ENCODE measurements at regions not wholly inside any gene's neighbourhood (a gene's known extent, or its start where the extent isn't known, plus 50 kb on each side); places are given as distances from the start of the nearest gene placed in this dataset.

DNA sequence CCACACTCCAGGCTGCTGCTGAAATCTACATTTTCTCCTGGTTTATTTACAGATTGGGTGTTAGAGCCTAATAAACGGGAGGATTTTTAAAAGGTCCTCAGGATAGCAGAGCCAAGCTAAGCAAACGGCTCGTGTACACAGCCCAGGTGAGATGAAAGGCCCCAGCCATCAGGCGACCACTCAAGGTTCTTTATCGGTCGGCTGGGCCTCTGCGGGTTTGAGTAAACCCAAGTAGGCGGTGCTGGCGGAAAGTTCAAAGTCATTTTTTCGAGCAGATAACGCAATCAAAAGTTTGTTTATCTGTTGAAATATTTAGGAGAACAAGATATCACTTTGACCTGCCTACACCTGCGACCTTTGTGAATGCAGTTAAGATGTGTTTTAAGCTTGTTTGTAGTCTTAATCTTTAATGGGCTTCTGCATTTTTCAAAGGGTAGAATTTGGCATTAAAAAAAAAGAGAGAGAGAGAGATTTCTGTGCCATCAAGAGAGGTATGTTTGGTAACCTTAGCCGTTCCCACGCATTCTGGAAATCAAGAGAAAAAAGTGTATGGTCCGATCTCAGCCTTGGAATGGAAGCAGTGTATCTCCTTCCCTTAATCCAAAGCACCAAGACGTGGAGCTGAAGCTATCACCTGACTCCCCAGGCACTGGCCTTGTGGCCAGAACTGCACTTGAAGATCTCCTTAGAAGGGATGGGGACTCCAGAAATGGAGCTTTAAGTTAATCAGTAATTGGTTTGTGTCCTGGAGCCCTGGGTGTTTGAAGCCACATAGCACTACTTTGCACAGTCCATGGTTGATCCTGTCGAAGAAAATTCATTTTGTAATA lies 301.7 kb upstream of the IRX5 start:
- DNase-seq (ENCODE audit: low spot score), result no peak

- DNase-seq (ENCODE audit: low spot score), result no peak
Observed at GRCh38 chr16:54627616-54628015, 303.0 kb upstream of the IRX5 start.

DNA sequence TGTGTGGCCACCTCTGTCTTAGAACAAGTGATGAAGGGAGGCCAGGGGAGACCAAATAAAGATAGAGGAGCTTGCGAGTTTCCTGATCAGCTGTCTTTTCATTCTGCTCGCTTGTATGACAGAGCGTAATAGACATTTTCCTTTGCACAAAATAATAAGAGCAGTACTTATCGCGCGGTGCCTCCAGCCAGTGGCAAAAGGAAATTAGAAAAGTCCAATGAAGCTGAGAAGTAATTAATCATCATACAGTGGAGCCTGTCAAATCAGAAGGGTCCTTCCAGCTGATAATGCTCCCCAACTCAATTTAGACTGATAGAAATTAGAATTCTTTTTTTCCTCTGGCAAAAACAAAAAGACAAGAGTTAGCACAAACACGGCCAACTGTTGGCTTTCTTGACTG lies 307.0 kb upstream of the IRX5 start:
- DNase-seq (ENCODE audit: low spot score), result no peak

DNA sequence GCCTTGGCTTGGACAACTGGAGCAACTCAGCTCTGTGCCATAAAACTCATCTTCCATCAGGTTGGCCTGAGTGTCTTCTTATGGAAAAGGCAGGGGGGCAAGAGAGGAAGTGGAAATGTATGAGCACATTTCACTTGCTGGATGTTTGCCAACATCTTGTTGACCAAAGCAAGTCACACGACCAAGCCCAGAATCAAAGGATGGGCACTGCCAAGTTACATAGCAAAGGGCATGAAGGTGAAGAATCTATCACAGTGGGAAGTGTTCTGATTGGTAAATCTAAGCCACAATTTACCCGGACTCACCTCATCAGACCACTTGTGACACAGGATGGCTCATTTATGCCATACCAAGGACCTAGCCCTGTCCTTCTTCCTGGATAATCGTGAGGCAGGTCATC lies 310.5 kb upstream of the IRX5 start:
- DNase-seq (ENCODE audit: low spot score), result no peak

DNA sequence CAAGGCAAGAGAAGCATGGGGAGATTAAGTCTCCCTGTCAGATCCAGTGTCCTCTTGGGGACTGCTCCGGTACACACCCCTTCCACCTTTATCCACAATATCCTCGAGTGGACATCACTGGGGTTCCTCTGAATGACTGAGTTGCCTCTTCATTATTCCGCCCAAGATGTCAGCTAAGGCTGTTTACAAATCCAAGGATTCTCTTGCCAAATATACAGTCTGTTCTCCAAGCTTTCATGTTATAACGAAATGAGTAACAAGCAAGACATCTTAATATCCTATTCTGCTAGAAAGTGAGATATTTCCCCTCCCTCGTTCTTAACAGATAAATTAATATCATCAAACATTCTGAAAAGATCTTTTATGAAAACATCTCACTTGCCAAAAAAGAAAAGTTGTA lies 314.1 kb upstream of the IRX5 start:
- DNase-seq (ENCODE audit: low spot score), result no peak

DNA sequence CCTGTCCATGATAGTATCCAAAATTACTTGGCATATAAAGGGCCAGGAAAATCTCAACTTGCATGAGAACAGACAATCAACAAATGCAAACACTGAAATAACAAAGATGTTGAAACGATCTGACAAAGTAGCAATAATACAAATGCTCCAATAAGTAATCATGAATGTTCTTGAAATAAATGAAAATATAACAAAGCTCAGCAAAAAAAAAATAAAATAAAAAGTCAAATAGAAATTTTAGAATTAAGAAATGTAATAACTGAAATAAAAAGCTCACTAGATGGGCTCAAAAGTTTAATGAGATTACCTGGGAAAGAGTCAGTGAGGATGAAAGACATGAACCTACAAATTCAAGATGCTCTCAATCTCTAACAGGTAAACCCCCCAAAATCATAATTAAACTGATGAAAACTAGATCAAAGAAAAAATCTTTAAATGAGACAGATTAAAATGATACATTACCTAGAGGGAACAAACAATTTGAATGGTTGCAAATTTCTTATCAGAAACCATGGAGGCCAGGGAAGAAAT lies 319.0 kb upstream of the IRX3 start:
- no peak for DNase-seq (ENCODE audit: low spot score)

GRCh38 chr16:54602666-54603065 lies 316.1 kb upstream of the IRX3 start:
- no peak for DNase-seq (ENCODE audit: low spot score)

GRCh38 chr16:54597222-54597621 lies 310.6 kb upstream of the IRX3 start:
- no peak for DNase-seq (ENCODE audit: low spot score)

DNA sequence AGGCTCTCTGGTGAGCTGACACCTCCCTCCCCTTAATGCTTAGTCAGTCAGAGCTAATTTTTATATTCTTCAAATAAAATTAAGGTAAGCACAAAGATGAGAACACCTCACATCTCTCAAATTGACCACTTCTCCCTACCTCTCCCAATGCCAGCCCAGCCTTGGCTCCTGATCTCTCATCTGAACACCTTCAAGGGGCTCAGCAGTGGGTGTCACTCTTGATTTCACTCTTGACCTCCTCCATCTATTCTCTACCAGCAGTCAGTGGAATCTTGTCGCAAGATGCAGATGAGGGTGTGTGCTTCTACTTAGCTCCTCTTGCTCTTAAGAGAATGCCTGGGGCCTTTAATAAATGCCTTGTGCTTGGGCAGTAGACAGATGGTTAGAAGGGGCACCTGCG lies 309.0 kb upstream of the IRX3 start:
- no peak for DNase-seq (ENCODE audit: low spot score)

DNA sequence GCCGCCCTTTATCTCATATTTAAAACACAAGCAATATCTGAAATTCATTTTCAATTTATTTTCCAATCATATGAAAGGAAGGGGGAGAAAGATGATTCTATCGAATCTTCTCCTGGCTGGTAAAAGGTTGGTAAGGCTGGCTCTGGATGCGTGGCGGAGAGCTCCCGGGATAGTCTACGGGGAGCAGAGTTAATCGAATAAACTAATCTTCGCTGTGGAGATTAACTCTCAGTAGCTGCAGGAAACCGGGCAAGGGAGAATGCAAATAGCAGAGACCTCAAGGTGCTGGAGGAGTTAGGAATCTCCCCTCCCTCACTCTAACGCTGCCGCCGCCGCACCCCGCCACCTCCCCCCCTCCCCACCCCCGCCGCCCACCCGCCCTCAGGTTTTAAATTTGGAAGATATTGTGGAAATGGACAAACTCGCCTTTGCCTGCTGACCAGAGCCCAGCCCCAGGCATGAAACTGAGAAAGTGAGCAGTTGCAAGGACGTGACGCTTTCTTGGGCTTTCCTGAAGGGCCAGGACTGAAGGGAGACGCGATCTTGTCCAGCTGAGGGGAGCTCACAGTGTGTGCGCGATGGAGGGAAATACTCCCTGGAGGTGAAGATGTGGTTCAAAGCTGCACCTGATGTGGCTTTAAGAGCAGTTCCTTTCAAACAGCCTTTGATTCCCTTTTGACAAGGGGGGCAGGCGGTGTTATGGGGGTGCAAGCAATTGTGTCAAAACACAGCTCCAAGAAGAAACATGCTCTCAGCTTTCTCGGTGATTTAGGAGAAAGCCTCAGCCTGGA lies 308.2 kb upstream of the IRX3 start:
- DNase-seq (ENCODE audit: low spot score), result no peak

GRCh38 chr16:54591816-54592246 lies 305.2 kb upstream of the IRX3 start:
- no peak for DNase-seq (ENCODE audit: low spot score)

- DNase-seq (ENCODE audit: low spot score), result no peak
Observed at GRCh38 chr16:54590836-54591235, 304.2 kb upstream of the IRX3 start.

- DNase-seq (ENCODE audit: low spot score), result no peak
Observed at GRCh38 chr16:54589326-54589725, 302.7 kb upstream of the IRX3 start.

- DNase-seq (ENCODE audit: low spot score), result no peak
Observed at GRCh38 chr16:54588026-54588425, 301.4 kb upstream of the IRX3 start.

- no peak for DNase-seq (ENCODE audit: low spot score)
Observed at GRCh38 chr16:54587176-54587515, 300.6 kb upstream of the IRX3 start.

DNA sequence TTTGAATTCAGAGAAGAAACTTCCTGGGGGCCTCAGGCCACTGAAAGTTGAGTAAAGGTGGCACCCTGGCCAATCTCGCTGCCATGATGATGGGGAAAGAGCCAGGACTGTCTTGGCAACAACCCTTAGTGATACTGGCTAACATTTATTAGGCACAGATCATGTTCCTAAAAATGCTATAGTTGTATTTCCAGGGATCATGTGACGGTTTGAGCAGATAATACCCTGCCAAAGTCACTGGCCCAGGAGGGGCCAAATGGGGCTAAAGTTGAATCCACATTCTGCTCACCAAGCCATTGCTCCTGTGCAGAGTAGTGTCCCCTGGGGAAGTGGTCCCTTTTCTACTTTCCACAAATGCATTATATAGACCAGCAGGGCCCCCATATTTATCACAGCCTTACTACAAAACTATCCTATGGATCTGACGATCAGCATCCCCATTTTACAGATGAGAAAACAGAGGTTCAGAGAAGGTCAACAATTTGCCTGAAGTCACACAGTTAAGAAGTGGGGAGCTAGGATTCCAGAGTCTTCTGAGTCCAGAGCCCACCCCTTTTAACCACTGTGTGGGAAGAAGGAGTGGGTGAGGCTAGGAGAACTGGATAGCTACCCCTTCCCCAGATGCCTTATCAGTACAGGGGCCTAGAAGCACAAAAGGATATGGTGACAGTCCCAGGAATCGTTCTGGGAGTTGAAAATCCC lies 300.0 kb upstream of the IRX3 start:
- DNase-seq (ENCODE audit: low spot score), result no peak

- DNase-seq (ENCODE audit: low spot score), result no peak
Observed at GRCh38 chr16:54585998-54586340, 299.4 kb upstream of the IRX3 start.

DNA sequence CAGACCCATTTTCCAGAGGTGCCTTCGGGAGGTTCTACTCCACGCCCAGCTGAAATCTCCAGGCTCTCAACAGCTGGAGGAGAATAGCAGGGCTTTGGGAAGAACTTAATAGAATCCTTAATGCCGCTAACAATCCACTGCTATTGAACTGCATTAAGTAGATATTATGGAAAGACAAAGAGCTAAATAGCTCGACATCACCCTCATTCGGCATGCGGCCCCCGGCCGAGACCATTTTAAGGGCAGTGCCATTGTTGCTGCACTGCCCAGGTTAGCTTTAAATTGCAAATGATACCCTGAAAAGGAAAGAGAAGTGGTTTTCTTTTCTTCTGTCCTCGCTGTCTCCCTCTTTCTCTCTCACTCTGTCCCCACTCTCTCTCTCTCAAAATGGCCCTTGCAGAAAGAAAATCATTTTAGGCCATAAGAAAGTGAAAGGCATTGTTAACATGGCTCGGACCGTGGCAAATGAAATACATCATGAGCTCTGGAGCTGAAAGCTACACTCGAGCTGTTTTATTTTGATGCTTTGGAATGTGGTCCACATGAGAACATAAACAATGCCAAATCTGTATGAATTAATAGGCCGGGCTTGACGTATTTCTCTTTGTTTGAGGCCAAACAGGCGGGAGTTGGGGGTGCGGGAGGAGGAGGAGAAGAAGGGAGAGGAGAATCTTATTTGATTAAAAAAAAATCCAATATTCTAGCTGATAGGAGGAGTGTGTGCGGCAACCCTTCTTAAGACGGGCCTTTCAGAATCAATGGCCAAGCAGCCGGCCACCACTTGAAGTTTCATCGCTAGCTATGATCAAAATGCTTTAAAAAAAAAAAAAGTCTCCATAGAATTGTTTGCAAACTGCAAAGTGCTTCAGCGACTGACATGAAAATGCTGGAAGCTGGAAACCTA lies 298.8 kb upstream of the IRX3 start:
- no peak for DNase-seq (ENCODE audit: low spot score)

DNA sequence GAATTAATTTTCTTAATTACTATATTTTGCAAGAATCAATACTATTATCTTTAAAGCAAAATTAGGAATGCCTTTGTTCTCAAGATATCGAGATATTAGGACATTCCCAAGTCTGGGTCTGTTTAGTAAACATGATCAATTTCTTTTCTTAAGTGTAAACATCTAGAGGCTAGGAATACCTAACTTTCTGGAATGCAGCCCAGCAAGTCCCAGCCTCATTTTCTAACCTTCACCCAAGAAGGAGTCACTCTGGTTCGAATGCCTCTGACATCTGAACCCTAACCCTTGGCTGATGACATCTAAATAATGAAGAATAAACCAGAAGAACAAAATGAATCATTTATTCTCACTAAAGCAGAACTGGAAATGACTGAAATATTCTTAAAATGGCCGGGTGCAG lies 297.5 kb upstream of the IRX3 start:
- DNase-seq (ENCODE audit: low spot score), result no peak

DNA sequence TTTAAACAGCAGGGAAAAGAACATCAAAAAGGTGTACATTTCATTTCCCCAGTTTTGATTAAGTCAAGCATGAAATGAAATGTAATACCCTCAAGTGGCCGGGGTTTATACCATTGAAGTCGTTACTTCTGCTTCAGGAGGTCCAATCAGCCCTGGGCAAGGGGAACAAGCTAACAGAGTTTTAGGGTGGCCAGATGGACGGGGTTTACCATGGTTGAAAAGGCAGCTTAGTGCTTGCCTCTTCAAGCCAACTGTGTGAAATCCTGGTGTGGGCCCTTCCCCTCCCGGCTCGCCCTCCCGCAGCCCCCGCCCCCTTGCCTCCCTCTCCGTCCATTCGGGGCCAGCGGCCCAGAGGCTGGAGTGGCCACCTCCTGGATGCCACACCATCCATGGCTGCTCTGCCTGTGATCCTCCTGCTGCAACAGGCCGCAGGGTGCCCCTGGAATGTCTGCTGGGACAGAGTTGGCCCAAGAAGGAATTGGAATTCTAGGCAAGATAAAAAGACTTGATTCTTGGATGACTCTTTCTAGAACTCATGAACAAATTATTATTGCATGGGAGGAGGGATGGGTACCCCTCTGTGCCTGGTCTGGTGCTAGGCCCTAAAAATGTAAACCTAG lies 296.2 kb upstream of the IRX3 start:
- DNase-seq (ENCODE audit: low spot score), result no peak

DNA sequence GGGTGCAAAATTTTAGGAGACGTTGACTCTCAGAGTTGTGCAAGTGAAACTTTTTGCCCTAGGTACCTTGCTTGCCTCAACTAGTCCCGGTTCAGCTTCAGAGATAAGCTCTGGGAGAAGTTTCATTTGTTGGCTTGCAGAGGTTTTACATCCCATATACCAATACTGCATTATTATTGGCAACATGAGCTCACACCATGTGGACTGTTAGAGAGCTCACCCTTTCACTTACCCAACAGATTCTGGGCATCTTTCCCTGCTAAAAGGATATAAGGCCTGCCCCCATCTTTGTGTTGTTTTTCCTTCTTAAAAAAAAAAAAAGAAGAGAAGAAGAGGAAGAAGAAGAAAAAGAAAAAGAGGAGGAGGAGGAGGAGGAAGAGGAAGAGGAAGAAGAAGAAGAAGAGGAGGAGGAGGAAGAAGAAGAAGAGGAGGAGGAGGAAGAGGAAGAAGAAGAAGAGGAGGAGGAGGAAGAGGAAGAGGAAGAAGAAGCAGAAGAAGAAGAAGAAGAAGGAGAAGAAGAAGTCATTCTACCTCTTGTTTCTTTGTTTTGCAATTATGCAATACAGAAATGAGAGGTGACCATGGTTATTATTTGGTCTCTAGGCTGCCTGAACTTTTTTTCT lies 292.6 kb upstream of the IRX3 start:
- no peak for DNase-seq (ENCODE audit: low spot score)
